K562 (cell line): ENCODE measurements at regions not wholly inside any gene's neighbourhood (a gene's known extent, or its start where the extent isn't known, plus 50 kb on each side); places are given as distances from the start of the nearest gene placed in this dataset.

Experiments used
- CC2D1A ChIP-seq: fragments of 450-650 bp; IDR thresholded peaks from 2 replicates; pipeline ENCODE4 v1.6.1; 2017; ENCODE audit warnings: mild to moderate bottlenecking
- COPS2 ChIP-seq: fragments of 450-650 bp; conservative IDR thresholded peaks from 2 replicates; pipeline ENCODE4 v1.6.1; 2016; ENCODE audit warnings: mild to moderate bottlenecking, moderate library complexity
- CREB1 ChIP-seq, 2 experiments: sonication (generic) in 1 of 2; formaldehyde crosslinking in 1 of 2; IDR thresholded peaks; 2 replicates each; pipeline versions ENCODE4 v1.6.1 to v1.8.0; 2012 to 2022; ENCODE audit warnings: inconsistent platforms in 1 of 2, mild to moderate bottlenecking in 1 of 2, missing genetic modification reagents in 1 of 2, moderate library complexity in 1 of 2
- CREM ChIP-seq: IDR thresholded peaks from 2 replicates; pipeline ENCODE4 v1.6.1; 2014; ENCODE audit warnings: antibody characterized with exemption, low read depth
- DIDO1 ChIP-seq: fragments of 450-650 bp; IDR thresholded peaks from 2 replicates; pipeline ENCODE4 v1.6.1; 2016; ENCODE audit warnings: low read depth, missing biosample characterization, missing genetic modification characterization
- DPF2 ChIP-seq: fragments of 450-650 bp; IDR thresholded peaks from 2 replicates; pipeline ENCODE4 v1.6.1; 2016
- ESRRA ChIP-seq: fragments of 450-650 bp; IDR thresholded peaks from 2 replicates; pipeline ENCODE4 v1.6.1; 2014; ENCODE audit warnings: low read depth, mild to moderate bottlenecking, moderate library complexity, borderline replicate concordance
- HEY1 ChIP-seq: fragments of 250-450 bp; sonication (Bioruptor Pico); IDR thresholded peaks from 2 replicates; pipeline ENCODE4 v1.5.0; 2020; ENCODE audit warnings: mild to moderate bottlenecking, moderate library complexity, borderline replicate concordance
- KLF16 ChIP-seq: IDR thresholded peaks from 2 replicates; pipeline ENCODE4 v1.6.1; 2016; ENCODE audit warnings: antibody characterized with exemption
- MBD1 ChIP-seq: fragments of 250-450 bp; sonication (Bioruptor Pico); IDR thresholded peaks from 2 replicates; pipeline ENCODE4 v1.8.0; 2022; ENCODE audit warnings: inconsistent platforms
- MTA3 ChIP-seq: fragments of 450-650 bp; formaldehyde crosslinking; IDR thresholded peaks from 2 replicates; pipeline ENCODE4 v1.6.1; 2017; ENCODE audit warnings: mild to moderate bottlenecking, borderline replicate concordance
- RBM34 ChIP-seq: fragments of 200-400 bp; formaldehyde crosslinking; IDR thresholded peaks from 2 replicates; pipeline ENCODE4 v1.6.1; 2018; ENCODE audit warnings: low read length, borderline replicate concordance; ENCODE audit not compliant: insufficient read depth
- SMARCA4 ChIP-seq: fragments of 450-650 bp; IDR thresholded peaks from 2 replicates; pipeline ENCODE4 v1.6.1; 2016
- TAF7 ChIP-seq: fragments of 450-650 bp; IDR thresholded peaks from 2 replicates; pipeline ENCODE4 v1.6.1; 2016; ENCODE audit warnings: missing genetic modification characterization, missing compliant biosample characterization
- TBL1XR1 ChIP-seq, 2 experiments: IDR thresholded peaks; 2 replicates each; pipeline ENCODE4 v1.6.1; 2012; ENCODE audit warnings: improper control_type of control experiment in 2 of 2, low read length in 2 of 2, mild to moderate bottlenecking in 1 of 2
- TCF7L2 ChIP-seq: fragments of 150-350 bp; IDR thresholded peaks from 2 replicates; pipeline ENCODE4 v1.6.1; 2016; ENCODE audit warnings: low read depth, mild to moderate bottlenecking, low read length, moderate library complexity
- VEZF1 ChIP-seq: fragments of 200-800 bp; sonication (Bioruptor generic); IDR thresholded peaks from 2 replicates; pipeline ENCODE4 v1.6.1; 2017; ENCODE audit warnings: missing genetic modification characterization, missing compliant biosample characterization
- ZC3H8 ChIP-seq: fragments of 450-650 bp; IDR thresholded peaks from 2 replicates; pipeline ENCODE4 v1.6.1; 2017
- ZMIZ1 ChIP-seq, 2 experiments: fragments of 150-350 bp in 1 of 2; IDR thresholded peaks; 2 replicates each; pipeline ENCODE4 v1.6.1; 2012 to 2016; ENCODE audit warnings: low read depth in 2 of 2, low read length in 2 of 2, mild to moderate bottlenecking in 1 of 2, moderate library complexity in 1 of 2
- ZNF589 ChIP-seq: fragments of 200-800 bp; sonication (Bioruptor generic); IDR thresholded peaks from 2 replicates; pipeline ENCODE4 v1.6.1; 2016; ENCODE audit warnings: low read depth, missing genetic modification characterization, missing compliant biosample characterization
- ZNF76 ChIP-seq: fragments of 250-450 bp; sonication (Bioruptor Pico); IDR thresholded peaks from 2 replicates; pipeline ENCODE4 v1.4.0; 2020; ENCODE audit warnings: mild to moderate bottlenecking, moderate library complexity, borderline replicate concordance
- TF ChIP-seq, protein P1 (sequence below): sonication (generic); formaldehyde crosslinking; IDR thresholded peaks from 2 replicates; pipeline ENCODE4 v1.8.1; 2023; ENCODE audit warnings: mild to moderate bottlenecking, missing genetic modification reagents

- TF ChIP-seq CREM (peak; percentile 41; the same call in 1 of the 2 replicates), CC2D1A (peak; percentile 72; the same call in 1 of the 2 replicates), KLF16 (peak; percentile 95), TAF7 (tag) (no peak), ZNF76 (CRISPR knock-in tag) (no peak), TCF7L2 (no peak), CREB1 (IDR thresholded peaks at IDR 0.05) (peak; percentile 29; the same call in 1 of the 2 replicates), CREB1 (CRISPR knock-in tag; IDR thresholded peaks at IDR 0.05) (no peak), MBD1 (CRISPR knock-in tag) (no peak), MTA3 (no peak), SMARCA4 (peak; percentile 87), ZC3H8 (no peak), DPF2 (peak; percentile 90), HEY1 (CRISPR knock-in tag) (no peak), ESRRA (peak; percentile 97), ZNF589 (no peak), ZMIZ1 (IDR thresholded peaks at IDR 0.05; ENCODE audit: low read depth in 2 of 2, low read length in 2 of 2) (peak in 1 of 2 experiments; percentile 65; a peak in 1 of 4 replicates), VEZF1 (peak; percentile 49; the same call in 1 of the 2 replicates), DIDO1 (tag) (peak; percentile 58; the same call in 1 of the 2 replicates), RBM34 (no peak), TBL1XR1 (IDR thresholded peaks at IDR 0.05; ENCODE audit: low read length in 2 of 2) (peak in 1 of 2 experiments; percentile 57; a peak in 1 of 4 replicates), COPS2 (no peak)
- TF ChIP-seq, protein P1, sequence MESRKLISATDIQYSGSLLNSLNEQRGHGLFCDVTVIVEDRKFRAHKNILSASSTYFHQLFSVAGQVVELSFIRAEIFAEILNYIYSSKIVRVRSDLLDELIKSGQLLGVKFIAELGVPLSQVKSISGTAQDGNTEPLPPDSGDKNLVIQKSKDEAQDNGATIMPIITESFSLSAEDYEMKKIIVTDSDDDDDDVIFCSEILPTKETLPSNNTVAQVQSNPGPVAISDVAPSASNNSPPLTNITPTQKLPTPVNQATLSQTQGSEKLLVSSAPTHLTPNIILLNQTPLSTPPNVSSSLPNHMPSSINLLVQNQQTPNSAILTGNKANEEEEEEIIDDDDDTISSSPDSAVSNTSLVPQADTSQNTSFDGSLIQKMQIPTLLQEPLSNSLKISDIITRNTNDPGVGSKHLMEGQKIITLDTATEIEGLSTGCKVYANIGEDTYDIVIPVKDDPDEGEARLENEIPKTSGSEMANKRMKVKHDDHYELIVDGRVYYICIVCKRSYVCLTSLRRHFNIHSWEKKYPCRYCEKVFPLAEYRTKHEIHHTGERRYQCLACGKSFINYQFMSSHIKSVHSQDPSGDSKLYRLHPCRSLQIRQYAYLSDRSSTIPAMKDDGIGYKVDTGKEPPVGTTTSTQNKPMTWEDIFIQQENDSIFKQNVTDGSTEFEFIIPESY = no peak
Observed at GRCh38 chr1:213605732-213606131, 382.0 kb upstream of the PROX1 start (continued).
